NCI-H1436 (cell line): ENCODE measurements at regions not wholly inside any gene's neighbourhood (a gene's known extent, or its start where the extent isn't known, plus 50 kb on each side); places are given as distances from the start of the nearest gene placed in this dataset.

Source experiments
- DNase-seq: peaks from one replicate; lab custom pipeline; 2025; lab: John Stamatoyannopoulos, UW

- no peak for DNase-seq
These were observed 198.4 kb upstream of the KIAA1217 start for GRCh38 chr10:24010436-24010970.

GRCh38 chr10:24012249-24012803 lies 196.6 kb upstream of the KIAA1217 start:
- DNase-seq, result no peak

- no peak for DNase-seq
These were observed 181.8 kb upstream of the KIAA1217 start for GRCh38 chr10:24027107-24027506.

- no peak for DNase-seq
These were observed 174.4 kb upstream of the KIAA1217 start for GRCh38 chr10:24034571-24034970.

- no peak for DNase-seq
These were observed 173.2 kb upstream of the KIAA1217 start for GRCh38 chr10:24035761-24036160.

GRCh38 chr10:24039315-24039714 lies 169.6 kb upstream of the KIAA1217 start:
- DNase-seq, result no peak

- DNase-seq, result no peak
These were observed 169.0 kb upstream of the KIAA1217 start for GRCh38 chr10:24039897-24040296.

GRCh38 chr10:24041034-24041433 lies 167.9 kb upstream of the KIAA1217 start:
- DNase-seq, result no peak

GRCh38 chr10:24041834-24042233 lies 167.1 kb upstream of the KIAA1217 start:
- no peak for DNase-seq

- no peak for DNase-seq
These were observed 166.1 kb upstream of the KIAA1217 start for GRCh38 chr10:24042884-24043283.

GRCh38 chr10:24046060-24046459 lies 162.9 kb upstream of the KIAA1217 start:
- no peak for DNase-seq

- no peak for DNase-seq
These were observed 161.8 kb upstream of the KIAA1217 start for GRCh38 chr10:24047176-24047575.

- DNase-seq, result no peak
These were observed 154.5 kb upstream of the KIAA1217 start for GRCh38 chr10:24054421-24054820.

- no peak for DNase-seq
These were observed 128.7 kb upstream of the KIAA1217 start for GRCh38 chr10:24080207-24080606.

- no peak for DNase-seq
These were observed 122.4 kb upstream of the KIAA1217 start for GRCh38 chr10:24086296-24087086.

GRCh38 chr10:24091256-24091655 lies 117.7 kb upstream of the KIAA1217 start:
- DNase-seq, result no peak

GRCh38 chr10:24096281-24096680 lies 112.7 kb upstream of the KIAA1217 start:
- no peak for DNase-seq

GRCh38 chr10:24097751-24098207 lies 111.2 kb upstream of the KIAA1217 start:
- DNase-seq, result no peak

- no peak for DNase-seq
These were observed 104.0 kb upstream of the KIAA1217 start for GRCh38 chr10:24104895-24105294.

- no peak for DNase-seq
These were observed 95.0 kb upstream of the KIAA1217 start for GRCh38 chr10:24113901-24114300.

- DNase-seq, result no peak
These were observed 94.4 kb upstream of the KIAA1217 start for GRCh38 chr10:24114556-24114955.

GRCh38 chr10:24115403-24115802 lies 93.5 kb upstream of the KIAA1217 start:
- no peak for DNase-seq

GRCh38 chr10:24118246-24118645 lies 90.7 kb upstream of the KIAA1217 start:
- no peak for DNase-seq
